ENCODE measurements at regions not wholly inside any gene's neighbourhood (a gene's known extent, or its start where the extent isn't known, plus 50 kb on each side); places are given as distances from the start of the nearest gene placed in this dataset.

- DNase-seq (ENCODE audit: low read depth): no peak
- Histone ChIP-seq H3K27me3 (ENCODE audit: control insufficient read depth, insufficient read depth, low read length) (no peaks in the 10 kb centered on the region), H3K4me3 (ENCODE audit: low read depth, low read length) (peak overlapping the region; percentile 64), H3K36me3 (ENCODE audit: control insufficient read depth, insufficient read depth, low read length) (no peaks in the 10 kb centered on the region)
- no peak for FAIRE-seq
- TF ChIP-seq CTCF (IDR thresholded peaks at IDR 0.05; ENCODE audit: insufficient read depth, low read length, severe bottlenecking): peak; percentile 47
Observed at GRCh38 chr16:31713945-31714902, 159.4 kb upstream of the ZNF267 start.

- H3K4me3 ChIP-seq (ENCODE audit: low read depth, low read length): no peak overlapping the region
- no peaks in the 10 kb centered on the region for H3K27me3 ChIP-seq (ENCODE audit: control insufficient read depth, insufficient read depth, low read length)
- FAIRE-seq: no peak
- peak; percentile 59 for DNase-seq (ENCODE audit: low read depth)
- no peaks in the 10 kb centered on the region for H3K36me3 ChIP-seq (ENCODE audit: control insufficient read depth, insufficient read depth, low read length)
- no peak for TF ChIP-seq CTCF (IDR thresholded peaks at IDR 0.05; ENCODE audit: insufficient read depth, low read length, severe bottlenecking)
Observed at GRCh38 chr16:31714903-31715504, 158.6 kb upstream of the ZNF267 start.

DNA sequence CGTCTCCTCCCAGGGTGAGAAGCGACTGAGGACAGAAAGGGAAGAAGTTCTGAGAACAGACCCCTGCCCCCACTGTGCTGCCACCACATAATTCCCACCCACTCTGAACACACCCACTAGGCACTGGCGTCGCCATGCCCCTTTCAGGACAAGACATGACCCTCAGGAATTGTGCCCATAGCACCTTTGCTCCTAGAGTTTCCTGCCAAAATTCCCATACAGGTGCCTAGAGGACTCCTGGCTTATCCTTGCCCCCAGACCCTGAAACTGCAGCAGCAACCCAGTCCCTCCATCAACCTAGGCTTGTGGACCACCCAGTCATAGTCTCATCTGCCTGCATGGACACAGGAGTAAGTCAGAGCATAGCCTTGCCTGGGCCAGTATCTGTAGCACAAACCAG lies 157.7 kb upstream of the ZNF267 start:
- H3K36me3 ChIP-seq (ENCODE audit: control insufficient read depth, insufficient read depth, low read length): no peaks in the 10 kb centered on the region
- TF ChIP-seq CTCF (IDR thresholded peaks at IDR 0.05; ENCODE audit: insufficient read depth, low read length, severe bottlenecking): no peak
- FAIRE-seq (no peak), DNase-seq (ENCODE audit: low read depth) (no peak)
- no peaks in the 10 kb centered on the region for H3K27me3 ChIP-seq (ENCODE audit: control insufficient read depth, insufficient read depth, low read length)
- no peak overlapping the region for H3K4me3 ChIP-seq (ENCODE audit: low read depth, low read length)

GRCh38 chr16:31718998-31719397 lies 154.6 kb upstream of the ZNF267 start:
- Histone ChIP-seq H3K36me3 (ENCODE audit: control insufficient read depth, insufficient read depth, low read length) (no peaks in the 10 kb centered on the region), H3K27me3 (ENCODE audit: control insufficient read depth, insufficient read depth, low read length) (no peaks in the 10 kb centered on the region), H3K4me3 (ENCODE audit: low read depth, low read length) (no peak overlapping the region)
- no peak for DNase-seq (ENCODE audit: low read depth)
- TF ChIP-seq CTCF (IDR thresholded peaks at IDR 0.05; ENCODE audit: insufficient read depth, low read length, severe bottlenecking): no peak
- no peak for FAIRE-seq

GRCh38 chr16:31727553-31727952 lies 146.1 kb upstream of the ZNF267 start:
- Histone ChIP-seq H3K27me3 (ENCODE audit: control insufficient read depth, insufficient read depth, low read length) (no peaks in the 10 kb centered on the region), H3K36me3 (ENCODE audit: control insufficient read depth, insufficient read depth, low read length) (peaks cover 6% of the 10 kb centered on the region), H3K4me3 (ENCODE audit: low read depth, low read length) (no peak overlapping the region)
- FAIRE-seq (no peak), DNase-seq (ENCODE audit: low read depth) (no peak)
- no peak for TF ChIP-seq CTCF (IDR thresholded peaks at IDR 0.05; ENCODE audit: insufficient read depth, low read length, severe bottlenecking)
